ENCODE measurements at regions not wholly inside any gene's neighbourhood (a gene's known extent, or its start where the extent isn't known, plus 50 kb on each side); places are given as distances from the start of the nearest gene placed in this dataset.

GRCh38 chr18:21184396-21184996, 57.5 kb upstream of the GREB1L start:
- TF ChIP-seq CTCF (IDR thresholded peaks at IDR 0.05): no peak
- no peak for TF ChIP-seq POLR2AphosphoS5 (IDR thresholded peaks at IDR 0.05)
- no peak for TF ChIP-seq POLR2A (IDR thresholded peaks at IDR 0.05)
- no peak for TF ChIP-seq EP300 (IDR thresholded peaks at IDR 0.05)
